Left lung (tissue), 4 donors: ENCODE measurements at regions not wholly inside any gene's neighbourhood (a gene's known extent, or its start where the extent isn't known, plus 50 kb on each side); places are given as distances from the start of the nearest gene placed in this dataset.

ENCODE experiments used
- ATAC-seq: fragments of 200-7000 bp; cut with Tn5 transposase; one replicate; pipeline ENCODE4 v1.9.1; 2020; ENCODE audit warnings: moderate library complexity
- DNase-seq, 4 donors: peaks; one replicate each; pipeline ENCODE4 v3.0.0-alpha.2; 2013 to 2020
- H3K27ac ChIP-seq, 2 donors: fragments of 200-600 bp; sonication (generic) in 1 of 2; one replicate each; pipeline versions ENCODE4 v1.5.0 to v1.8.0; 2020 to 2021
- H3K27me3 ChIP-seq, 2 donors: fragments of 200-600 bp; sonication (generic) in 1 of 2; one replicate each; pipeline versions ENCODE4 v1.5.0 to v1.8.0; 2020 to 2021
- H3K36me3 ChIP-seq, 2 donors: fragments of 200-600 bp; sonication (generic) in 1 of 2; one replicate each; pipeline versions ENCODE4 v1.5.0 to v1.8.0; 2020 to 2021
- H3K4me1 ChIP-seq, 2 donors: fragments of 200-600 bp; one replicate each; pipeline ENCODE4 v1.8.0; 2021
- H3K4me3 ChIP-seq, 2 donors: fragments of 200-600 bp; sonication (generic) in 1 of 2; one replicate each; pipeline versions ENCODE4 v1.5.0 to v1.8.0; 2020 to 2021; ENCODE audit warnings: mild to moderate bottlenecking in 1 of 2
- H3K9me3 ChIP-seq, 2 donors: fragments of 200-600 bp; sonication (generic) in 1 of 2; one replicate each; pipeline versions ENCODE4 v1.5.0 to v1.8.0; 2020 to 2021
- intact Hi-C, 2 donors: fragments of 100-400 bp; cut with DNase I; formaldehyde crosslinking; loops; one replicate each; pipeline versions ENCODE4 v1.11.2 to v1.14.2; 2022
- TF ChIP-seq, protein P1 (sequence below), 2 donors: fragments of 200-600 bp; sonication (generic) in 1 of 2; IDR thresholded peaks; one replicate each; pipeline versions ENCODE4 v1.5.0 to v1.8.0; 2021; ENCODE audit warnings: antibody characterized with exemption in 2 of 2
- donor health status: DM: no; HTN: yes; CAD: no.
- donor health status: DM: no; HTN: no; CAD: no.

DNA sequence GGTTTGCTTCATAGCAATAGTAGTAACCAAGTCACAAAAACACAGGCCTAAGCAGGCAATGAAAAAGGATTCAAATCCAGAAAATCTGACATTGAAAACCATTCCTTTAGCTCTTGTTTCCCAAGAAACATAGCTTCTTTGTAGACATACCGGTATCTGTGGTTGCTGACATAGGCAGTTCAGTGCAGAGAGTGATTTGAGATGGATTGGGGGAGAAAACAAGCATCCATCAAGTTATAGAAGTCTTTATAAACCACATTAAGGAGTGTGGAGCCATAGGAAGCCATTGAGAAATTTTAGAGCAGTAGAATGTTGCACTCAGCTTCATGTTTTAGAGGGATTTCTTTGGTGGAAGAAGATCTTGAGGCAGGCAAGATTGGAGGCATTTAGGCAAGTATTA, 91.2 kb upstream of the MARCKS start:
- no peaks in the 10 kb centered on the region for H3K9me3 ChIP-seq
- H3K36me3 ChIP-seq, result no peaks in the 10 kb centered on the region
- H3K27me3 ChIP-seq, result no peaks in the 10 kb centered on the region
- ATAC-seq, result no peak
- TF ChIP-seq, protein P1, sequence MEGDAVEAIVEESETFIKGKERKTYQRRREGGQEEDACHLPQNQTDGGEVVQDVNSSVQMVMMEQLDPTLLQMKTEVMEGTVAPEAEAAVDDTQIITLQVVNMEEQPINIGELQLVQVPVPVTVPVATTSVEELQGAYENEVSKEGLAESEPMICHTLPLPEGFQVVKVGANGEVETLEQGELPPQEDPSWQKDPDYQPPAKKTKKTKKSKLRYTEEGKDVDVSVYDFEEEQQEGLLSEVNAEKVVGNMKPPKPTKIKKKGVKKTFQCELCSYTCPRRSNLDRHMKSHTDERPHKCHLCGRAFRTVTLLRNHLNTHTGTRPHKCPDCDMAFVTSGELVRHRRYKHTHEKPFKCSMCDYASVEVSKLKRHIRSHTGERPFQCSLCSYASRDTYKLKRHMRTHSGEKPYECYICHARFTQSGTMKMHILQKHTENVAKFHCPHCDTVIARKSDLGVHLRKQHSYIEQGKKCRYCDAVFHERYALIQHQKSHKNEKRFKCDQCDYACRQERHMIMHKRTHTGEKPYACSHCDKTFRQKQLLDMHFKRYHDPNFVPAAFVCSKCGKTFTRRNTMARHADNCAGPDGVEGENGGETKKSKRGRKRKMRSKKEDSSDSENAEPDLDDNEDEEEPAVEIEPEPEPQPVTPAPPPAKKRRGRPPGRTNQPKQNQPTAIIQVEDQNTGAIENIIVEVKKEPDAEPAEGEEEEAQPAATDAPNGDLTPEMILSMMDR (IDR thresholded peaks at IDR 0.05), result no peak
- H3K27ac ChIP-seq, result no peak overlapping the region
- no peak overlapping the region for H3K4me3 ChIP-seq
- peaks cover 0 to 22% of the 10 kb centered on the region in 2 donors for H3K4me1 ChIP-seq
- intact Hi-C loops, result no loop called here
- no peak for DNase-seq

DNA sequence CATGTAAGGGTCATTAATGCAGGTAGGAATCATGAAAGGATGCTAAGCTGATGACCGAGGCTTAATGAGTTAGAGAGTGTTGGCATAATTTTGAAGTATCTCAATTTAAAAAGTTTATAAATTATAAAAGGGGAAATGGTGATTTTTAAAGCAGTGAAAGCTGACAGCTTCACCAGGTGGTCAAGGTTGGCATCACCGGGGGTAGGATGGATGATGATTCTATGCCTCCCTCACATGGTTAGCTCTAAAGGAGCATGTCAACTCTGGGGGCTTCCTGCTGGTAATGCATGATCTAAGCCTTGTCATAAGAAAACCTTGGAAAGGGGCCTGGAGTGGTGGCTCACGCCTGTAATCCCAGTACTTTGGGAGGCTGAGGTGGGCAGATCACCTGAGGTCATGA, 89.2 kb upstream of the MARCKS start:
- no peaks in the 10 kb centered on the region for H3K9me3 ChIP-seq
- no peaks in the 10 kb centered on the region for H3K36me3 ChIP-seq
- ATAC-seq, result no peak
- H3K27ac ChIP-seq, result no peak overlapping the region
- intact Hi-C loops, result no loop called here
- no peak overlapping the region for H3K4me3 ChIP-seq
- DNase-seq, result no peak
- TF ChIP-seq, protein P1 (IDR thresholded peaks at IDR 0.05), result no peak
- H3K27me3 ChIP-seq, result no peaks in the 10 kb centered on the region
- peaks cover 0 to 11% of the 10 kb centered on the region in 2 donors for H3K4me1 ChIP-seq

DNA sequence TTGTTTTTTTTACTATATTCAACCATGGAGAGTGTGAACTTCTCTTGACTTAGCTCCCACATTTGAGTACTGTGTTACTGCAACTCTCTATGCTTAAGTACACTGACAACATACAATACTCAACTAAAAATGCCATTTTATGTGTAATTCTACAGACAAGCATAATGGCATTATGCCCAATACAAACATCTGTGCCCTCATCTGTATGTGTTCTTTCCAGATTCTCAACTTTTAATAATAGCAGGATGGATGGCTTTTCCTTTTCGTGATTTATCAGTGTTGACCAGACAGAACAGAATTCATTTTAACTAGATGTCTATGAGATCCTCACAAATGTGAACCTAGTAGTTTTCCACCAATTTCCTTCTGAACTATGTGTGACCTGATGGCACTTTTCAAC, 84.2 kb upstream of the MARCKS start:
- DNase-seq (no peak), ATAC-seq (no peak)
- TF ChIP-seq, protein P1 (IDR thresholded peaks at IDR 0.05), result no peak
- Histone ChIP-seq H3K4me1 (peaks cover 0 to 11% of the 10 kb centered on the region in 2 donors), H3K9me3 (no peaks in the 10 kb centered on the region), H3K4me3 (no peak overlapping the region), H3K27me3 (no peaks in the 10 kb centered on the region), H3K27ac (no peak overlapping the region), H3K36me3 (no peaks in the 10 kb centered on the region)
- intact Hi-C loops, result no loop called here

DNA sequence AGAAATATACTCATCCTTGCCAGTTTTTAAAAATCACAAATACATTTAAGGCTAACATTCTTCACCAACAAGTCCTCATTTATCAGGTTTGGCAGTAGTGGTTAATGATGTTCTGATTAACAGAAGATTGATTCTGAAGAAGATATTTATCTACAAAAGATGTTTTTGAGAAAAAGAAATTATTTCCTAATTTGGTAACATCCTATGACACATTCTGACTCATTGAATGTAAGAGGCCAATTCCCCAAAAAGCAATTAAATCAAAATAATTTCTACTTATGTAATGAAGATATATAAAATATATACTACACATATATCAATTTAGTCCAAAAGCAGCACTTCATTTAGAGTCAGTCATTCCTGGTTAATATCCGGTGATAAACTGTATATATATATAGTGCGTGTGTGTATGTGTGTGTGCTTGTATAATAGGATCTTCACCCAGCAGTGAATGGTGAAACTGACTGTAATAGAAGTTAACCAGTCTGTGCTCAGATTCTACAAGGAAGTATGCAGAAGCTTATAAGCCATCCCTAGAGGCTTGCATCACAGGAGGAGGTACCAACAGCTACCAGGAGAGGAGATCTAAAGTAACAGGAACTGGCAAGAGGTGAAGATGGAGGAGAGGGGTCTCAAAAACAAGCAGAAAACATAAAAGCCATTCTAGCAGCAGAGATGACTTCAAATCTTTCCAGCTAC, 82.9 kb upstream of the MARCKS start:
- H3K9me3 ChIP-seq, result no peaks in the 10 kb centered on the region
- intact Hi-C loops, result no loop called here
- H3K36me3 ChIP-seq, result no peaks in the 10 kb centered on the region
- no peaks in the 10 kb centered on the region for H3K27me3 ChIP-seq
- TF ChIP-seq, protein P1 (IDR thresholded peaks at IDR 0.05), result no peak
- no peak overlapping the region for H3K4me3 ChIP-seq
- ATAC-seq, result peak; percentile 44
- no peak overlapping the region for H3K27ac ChIP-seq
- peaks cover 0 to 11% of the 10 kb centered on the region in 2 donors for H3K4me1 ChIP-seq
- DNase-seq, result peak in 1 of 4 donors; percentile 11

DNA sequence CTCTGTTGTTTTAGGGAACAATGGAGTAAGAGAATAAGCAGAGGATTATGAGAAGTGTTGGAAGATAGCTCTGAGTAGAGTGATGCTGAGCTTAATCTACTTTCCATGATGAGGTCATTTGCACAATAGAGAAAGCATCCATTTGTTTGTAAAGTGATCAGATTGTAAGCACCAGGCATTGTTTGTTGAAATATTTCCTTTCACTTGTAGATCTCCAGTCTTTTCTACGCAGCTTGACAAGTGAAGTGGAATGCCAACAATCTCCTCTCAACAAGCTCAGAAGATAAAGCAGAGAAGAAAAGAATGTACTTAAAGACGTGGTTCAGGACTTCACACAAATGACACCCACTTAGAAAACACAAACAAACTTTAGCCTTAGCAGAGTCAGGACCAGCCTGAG, 80.1 kb upstream of the MARCKS start:
- Histone ChIP-seq H3K4me3 (no peak overlapping the region), H3K27ac (no peak overlapping the region), H3K36me3 (no peaks in the 10 kb centered on the region), H3K27me3 (no peaks in the 10 kb centered on the region), H3K9me3 (no peaks in the 10 kb centered on the region), H3K4me1 (peaks cover 0 to 11% of the 10 kb centered on the region in 2 donors)
- intact Hi-C loops, result no loop called here
- ATAC-seq (no peak), DNase-seq (no peak)
- TF ChIP-seq, protein P1 (IDR thresholded peaks at IDR 0.05), result no peak
